NCI-H1930 (cell line): ENCODE measurements at regions not wholly inside any gene's neighbourhood (a gene's known extent, or its start where the extent isn't known, plus 50 kb on each side); places are given as distances from the start of the nearest gene placed in this dataset.

Experiments used
- DNase-seq, 2 experiments: peaks; one replicate each; lab custom pipeline; 2025; lab: John Stamatoyannopoulos, UW

DNA sequence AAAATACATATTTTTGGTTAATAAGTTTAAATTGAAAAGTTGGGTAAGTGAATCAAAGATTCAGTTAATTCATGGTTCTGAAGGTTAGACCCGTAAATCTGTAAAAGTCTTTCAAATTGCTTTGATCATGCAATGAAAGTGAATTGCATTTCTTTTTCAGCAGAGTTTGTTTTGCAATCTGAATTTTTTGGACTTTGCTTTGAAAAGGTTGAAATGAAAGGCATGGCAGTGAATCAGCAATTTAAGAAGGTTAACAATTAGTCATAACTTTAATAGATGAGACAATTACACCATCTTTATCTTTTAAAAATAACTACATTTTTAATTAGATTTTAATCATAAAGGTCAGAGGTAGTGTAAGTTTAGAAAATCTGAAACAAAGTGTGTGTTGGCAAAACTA is 310.9 kb upstream of the KCNJ16 start:
- DNase-seq, result no peak

DNA sequence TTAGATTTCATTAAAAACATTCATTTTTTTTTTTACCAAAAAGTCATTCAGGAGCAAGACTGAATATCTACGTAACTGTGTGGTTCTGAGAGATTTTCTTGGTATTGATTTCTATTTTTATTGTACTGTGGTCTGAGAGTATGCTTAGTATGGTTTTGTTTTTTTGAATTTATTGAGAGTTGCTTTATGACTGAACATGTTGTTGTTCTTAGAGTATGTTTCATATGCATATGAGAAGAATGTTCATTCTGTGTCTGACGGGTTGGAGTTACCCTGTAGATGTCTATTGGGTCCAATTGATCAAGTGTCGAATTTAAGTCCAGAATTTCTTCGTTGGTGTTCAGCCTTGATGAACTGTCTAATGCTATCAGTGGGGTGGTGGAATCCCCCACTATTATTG is 306.0 kb upstream of the KCNJ16 start:
- DNase-seq, result no peak

DNA sequence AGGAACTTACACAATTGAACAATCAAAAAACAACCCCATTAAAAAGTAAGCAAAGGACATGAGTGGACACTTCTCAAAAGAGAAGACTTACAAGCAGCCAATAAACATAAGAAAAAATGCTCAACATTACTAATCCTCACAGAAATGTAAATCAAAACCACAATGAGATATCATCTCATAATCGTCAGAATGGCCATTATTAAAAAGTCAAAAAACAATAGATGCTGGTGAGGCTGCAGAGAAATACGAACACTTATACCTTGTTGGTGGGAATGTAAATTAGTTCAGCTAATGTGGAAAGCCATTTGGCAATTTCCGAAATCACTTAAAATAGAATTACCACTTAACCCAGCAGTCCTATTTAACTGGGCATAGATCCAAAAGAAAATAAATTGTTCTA is 301.9 kb upstream of the KCNJ16 start:
- DNase-seq, result no peak

DNA sequence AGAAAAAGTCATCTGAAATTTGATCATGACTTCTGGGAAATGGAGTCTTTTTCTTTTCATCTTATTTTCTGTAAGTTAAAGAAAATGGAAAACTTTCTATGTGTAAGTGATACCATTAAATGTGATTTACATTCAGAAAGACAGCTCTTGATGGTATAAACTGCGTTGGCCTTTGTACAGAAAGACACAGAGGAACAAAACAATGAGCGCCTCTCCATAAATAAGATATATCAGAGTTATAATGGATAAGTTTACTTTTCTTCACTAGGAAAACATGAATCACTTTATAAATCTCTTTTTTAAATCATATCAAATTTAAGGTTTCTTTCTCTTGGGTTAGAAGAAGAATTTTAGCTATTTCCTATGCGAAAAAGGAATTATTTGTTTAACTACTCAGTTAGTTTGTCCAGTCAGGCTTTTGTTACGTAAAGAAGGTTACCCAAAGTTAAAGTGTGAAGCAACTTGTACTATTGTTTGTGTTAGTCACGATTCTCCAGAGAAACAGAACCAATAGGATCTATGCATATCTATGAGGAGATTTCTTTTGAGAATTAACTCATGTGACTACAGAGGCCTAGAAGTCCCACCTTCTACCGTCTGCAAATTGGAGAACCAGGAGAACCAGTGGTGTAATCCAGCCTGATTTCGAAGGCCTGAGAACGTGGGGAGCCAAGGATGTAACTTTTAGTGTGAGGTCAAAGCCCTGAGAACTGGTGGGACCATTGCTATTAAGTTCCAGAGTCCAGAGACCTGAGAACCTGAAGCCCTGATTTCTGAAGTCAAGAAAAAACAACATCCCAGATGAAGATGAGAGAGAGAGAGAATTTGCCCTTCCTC is 295.4 kb upstream of the KCNJ16 start:
- DNase-seq, result no peak

DNA sequence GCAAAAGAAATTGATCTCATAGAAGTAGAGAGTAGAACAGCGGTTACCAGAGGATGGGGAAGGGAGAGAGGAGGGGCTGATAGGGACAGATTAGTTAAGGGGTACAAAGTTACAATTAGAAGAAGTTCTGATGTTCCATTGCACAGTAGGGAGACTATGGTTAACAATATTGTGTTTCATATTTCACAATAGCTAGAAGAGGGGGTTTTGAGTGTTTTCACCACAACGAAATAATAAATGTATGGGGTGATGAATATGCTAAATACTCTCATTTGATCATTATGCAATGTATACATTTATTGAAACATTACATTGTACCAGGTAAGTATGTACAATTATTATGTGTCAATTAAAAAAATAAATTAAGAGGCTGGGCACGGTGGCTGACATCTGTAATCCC is 291.2 kb upstream of the KCNJ16 start:
- no peak for DNase-seq

DNA sequence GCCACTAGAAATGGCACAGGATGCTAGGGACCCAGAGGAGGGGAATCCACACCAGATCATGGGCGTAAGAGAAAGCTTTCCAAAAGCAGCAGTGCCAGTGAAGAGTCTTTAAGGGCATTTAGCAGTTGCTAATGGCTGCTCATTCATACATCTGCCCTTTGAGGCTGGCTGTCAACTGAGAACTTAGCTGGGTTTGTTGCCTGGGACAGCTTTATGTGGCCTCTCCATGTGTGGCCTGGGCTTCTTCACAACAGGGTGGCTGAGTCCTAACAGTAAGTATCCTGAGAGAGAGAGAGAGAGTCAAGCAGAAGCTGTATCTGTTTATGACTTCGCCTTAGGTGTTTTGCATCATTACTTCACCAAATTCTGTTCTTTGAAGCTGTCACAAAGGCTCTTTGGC is 286.1 kb upstream of the KCNJ16 start:
- DNase-seq, result no peak

DNA sequence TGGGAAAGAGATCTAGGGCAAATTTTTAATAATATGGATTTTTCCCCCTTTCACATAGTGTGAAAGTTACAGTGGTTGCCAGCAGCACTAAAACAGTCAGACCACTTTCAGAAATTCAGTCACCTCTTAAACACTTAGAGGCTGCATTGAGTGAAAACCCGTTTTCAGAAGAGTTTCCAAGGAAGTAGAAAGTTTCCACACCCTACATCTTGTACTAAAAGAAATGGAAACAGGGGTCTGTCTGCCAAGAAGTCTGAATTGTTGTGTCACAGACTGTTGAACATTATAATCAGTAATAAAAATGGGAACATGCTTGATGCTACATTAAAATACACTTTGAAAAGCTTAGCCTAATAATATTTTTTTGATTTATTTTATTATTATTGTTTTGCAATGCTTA is 278.9 kb upstream of the KCNJ16 start:
- DNase-seq, result no peak

DNA sequence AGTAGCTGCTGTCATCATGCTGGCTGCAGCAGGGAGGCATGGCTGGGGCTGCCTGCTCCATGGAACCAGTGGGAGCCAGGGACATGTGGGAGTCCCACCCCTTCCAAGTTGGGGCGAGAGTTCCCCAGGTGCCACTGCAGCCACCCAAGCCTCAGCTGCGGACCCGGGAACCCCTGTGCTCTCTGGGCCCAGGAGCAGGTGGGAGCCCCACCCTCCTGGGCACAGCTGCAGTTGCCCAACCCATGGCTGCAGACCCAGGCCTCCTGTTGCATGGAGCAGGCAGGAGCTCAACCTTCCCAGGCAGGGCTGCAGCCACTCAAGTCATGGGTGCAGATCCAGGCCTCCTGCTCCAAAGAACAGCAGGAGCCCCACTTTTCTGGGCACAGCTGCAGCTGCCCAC is 274.2 kb upstream of the KCNJ16 start:
- DNase-seq, result no peak

DNA sequence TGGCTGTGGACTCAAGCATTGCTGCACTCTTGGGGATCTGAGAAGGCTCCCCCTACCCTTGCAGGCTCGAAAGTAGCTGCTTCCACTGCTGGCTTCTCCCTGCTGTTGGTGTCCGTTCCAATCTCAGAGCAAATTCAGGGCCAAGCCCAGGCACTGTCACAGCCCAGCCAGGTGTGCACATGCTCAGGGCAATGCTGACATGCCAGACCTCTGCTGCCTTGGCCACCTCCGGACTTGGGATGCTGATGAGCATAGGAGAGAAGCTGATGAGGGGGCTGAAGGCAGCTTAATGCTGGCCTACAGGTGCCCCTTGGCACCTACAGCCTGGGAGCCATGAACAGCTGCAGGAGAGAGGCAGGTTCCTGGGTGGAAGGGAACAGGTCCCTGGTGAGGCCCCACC is 273.7 kb upstream of the KCNJ16 start:
- DNase-seq, result no peak

DNA sequence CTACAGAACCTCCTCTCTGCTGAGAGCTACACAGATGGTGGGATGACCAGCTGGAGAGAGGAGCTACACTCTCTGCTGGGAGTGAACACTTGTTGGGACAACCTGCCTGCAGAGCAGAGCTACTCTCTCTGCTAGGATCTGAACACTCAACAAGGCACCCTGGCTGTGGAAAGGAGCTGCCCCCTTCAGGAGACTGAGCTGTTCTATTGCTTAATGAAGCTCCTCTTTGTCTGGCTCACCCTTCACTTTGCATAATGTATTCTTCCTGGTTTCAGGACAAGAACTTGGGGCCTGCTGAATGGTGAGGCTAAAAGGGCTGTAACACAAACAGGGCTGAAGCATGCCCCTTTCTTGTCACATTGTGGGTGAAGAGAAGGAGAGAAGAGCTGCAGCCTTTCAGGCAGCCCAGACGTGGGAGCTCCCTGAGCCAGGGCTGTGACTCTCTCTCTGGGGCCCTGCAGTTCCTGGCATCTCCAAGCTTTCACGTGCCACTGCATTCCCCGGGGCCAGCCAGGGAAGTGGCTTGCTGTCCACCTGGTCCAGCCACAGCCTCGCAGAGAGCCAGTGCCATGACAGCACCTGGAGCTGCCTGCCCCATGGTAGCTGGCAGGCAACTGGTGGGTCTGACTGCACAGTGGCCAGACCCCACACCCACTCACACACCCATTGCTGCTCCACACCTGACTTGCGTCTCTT is 272.8 kb upstream of the KCNJ16 start:
- DNase-seq, result no peak

DNA sequence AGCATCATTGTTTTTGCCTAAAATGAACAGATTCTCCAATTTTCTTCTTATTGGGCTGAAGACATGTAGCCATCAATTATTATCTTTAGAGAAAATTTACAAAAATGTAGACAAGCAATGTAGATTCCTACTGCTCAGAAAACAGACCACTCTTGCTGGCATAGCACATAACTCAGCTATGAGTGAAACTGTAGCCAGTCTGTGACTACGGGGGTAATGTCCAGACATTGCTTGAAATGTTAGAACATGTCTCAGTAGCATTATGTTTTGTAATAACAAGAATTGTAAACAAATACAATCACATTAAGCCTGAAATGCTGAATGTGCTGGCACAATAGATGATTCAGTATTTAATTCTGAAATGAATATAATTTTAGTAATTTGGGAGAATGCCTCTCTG is 265.7 kb upstream of the KCNJ16 start:
- no peak for DNase-seq

DNA sequence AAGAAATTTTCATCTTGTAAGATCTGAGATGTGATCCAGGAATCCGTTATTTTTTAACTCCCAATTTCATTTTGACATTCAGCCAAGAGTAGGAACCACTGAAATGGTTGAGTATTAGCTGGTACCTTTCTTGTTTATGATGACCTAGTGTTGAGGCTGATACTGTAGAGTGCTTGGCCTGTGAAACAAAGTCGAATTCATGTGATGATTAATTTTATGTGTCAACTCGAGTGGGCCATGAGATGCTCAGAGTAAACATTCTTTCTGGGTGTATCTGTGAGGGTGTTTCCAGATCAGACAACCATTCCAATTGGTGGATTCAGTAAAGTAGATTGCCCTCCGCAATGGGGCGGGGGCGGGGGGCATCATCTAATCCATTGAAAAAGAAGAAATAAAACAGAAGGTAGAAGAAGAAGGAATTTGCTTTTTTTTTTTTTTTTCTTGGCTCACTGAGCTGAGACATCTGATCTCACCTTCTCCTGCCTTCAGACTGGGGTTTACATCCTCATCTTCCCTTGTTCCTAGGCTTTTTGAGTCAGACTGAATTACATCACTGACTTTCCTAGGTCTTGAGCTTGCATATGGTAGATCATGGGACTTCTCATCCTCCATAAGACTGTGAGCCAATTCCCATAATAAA is 264.6 kb upstream of the KCNJ16 start:
- no peak for DNase-seq

DNA sequence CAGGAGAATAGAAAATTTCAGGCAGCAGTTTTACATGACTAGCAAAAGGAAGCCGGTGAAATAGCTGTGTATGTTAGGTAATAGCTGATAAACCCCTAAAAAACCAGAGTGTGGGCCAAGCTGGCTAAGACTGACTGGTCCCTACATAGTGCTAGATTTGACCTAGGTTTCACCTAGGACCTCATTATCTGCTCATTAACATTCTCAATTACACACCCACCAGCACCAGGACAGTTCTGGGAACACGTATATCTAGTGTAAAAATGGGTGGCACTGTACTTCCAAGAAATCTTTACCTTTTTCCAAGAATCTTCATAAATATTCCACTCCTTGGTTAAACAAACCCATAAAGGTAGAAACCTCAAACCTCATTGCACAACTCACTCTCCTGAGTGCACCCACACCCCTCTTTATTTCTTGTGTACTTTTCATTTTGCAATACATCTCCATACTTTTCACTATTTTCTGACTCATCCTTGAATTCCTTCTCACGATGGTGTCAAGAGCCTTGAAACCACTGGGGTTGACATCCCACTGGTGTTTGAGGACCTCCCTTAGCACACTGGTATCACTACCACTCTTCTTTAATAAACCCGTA is 262.7 kb upstream of the KCNJ16 start:
- no peak for DNase-seq

DNA sequence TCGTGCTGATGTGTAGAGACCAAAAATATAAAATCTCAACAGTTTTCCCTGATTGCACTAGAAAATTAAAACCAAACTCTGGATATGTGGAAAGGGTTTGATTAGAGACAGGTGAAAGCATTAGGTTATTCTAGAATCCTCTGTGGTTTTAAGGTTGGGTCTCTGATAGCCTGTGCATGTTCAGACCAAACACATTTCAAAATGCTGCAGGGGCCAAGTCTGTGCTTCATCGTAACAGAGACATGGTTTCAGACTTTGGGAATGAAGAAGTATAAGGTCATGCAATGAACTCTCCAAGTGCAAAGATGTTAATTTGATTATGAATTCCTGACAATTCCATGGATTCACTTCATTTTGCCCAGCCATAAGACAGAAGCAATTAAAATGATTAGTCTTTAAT is 261.0 kb upstream of the KCNJ16 start:
- DNase-seq, result no peak

DNA sequence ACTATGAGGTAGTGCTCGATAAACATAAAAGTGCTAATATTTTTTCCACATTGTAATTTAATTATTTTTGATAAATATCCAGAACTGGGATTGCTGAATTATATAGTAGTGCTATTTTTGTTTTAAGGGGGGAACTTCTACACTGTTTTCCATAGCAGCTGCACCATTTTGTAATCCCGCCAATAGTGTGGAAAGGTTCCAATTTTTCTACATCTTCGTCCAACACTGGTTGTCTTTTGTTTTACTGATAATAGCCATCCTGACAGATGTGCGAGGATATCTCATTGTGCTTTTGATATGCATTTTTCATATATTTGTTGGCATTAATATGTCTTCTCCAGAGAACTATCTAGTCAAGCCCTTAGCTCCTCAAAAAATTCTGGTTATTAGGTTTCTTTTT is 259.6 kb upstream of the KCNJ16 start:
- no peak for DNase-seq

DNA sequence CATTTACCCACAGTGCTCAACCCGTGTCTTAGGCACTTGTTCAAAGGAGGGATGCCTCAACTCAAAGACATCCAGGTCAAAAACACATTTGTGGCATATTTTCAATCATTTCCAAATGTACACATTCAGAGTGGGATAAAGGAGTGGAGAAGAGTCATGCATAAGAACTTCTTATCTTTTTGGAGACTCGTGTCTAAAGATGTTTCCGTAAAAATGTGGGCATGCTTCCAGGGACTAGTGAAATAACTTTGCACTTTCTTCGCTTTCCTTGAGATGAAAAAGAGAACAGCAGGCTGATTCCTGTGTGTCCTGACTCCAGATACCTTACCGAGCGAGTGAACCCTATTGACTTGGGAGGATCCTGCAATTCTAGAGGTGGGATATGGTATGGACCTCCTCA is 256.6 kb upstream of the KCNJ16 start:
- DNase-seq, result no peak

DNA sequence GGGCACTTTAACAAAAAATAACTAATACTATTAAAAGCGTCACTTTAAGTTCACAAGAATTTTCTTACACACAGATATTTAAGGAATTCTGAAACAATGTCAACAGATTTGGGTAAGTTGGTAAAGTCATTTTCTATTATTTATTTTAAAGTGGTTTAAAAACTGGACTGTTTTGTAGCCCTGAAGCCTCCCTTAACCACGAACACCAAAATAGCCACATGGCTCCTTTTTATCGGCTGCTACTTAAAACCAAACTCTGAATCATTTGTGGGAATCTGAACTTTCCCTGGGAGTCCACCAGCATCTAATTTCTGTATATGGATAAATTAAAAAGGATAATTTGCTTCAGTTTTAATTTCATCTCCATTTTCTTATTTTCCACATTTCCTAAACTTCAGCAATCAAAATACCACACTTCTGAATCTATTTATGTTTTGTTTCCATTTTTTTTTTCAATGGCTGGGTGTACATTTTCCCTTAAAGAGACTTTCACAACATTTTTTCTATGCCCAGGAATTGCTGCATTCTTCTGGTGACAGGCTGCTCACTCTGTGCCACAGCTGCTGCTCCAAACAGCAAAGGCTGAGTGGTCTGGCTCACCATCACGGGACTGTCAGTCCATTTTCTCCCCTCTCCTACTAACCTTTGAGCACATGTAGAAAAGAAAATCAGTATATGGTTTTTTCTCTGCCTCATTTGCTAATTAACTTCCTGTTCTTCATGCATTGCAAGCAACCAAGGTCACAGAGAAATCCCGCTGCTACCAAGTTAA is 255.5 kb upstream of the KCNJ16 start:
- DNase-seq, result no peak

DNA sequence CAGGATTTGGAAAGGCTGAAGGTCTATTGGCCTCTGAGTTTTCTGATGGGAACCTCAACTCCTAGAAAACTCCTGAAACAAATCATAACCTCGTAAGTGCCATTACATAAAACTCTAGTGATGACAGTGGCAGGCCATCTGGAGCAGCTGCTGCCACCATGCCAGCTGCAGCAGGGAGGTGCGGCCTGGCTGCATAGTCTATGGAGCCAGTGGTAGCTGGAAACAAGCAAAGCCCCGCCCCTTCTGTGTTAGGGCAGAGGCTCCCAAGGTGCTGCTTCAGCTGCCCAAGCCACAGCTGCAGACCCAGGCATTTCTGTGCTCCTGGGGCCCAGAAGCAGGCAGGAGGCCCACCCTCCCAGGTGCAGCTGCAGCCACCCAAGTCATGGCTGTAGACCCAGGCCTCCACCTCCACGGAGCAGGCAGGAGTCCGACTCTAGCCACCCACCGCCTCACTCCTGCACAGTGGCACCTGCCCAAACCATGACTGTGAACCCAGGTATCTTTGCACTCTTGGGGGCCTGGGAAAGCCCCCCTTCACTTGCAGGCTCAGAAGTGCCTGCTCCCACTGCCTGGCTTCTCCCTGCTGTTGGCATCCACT is 254.1 kb upstream of the KCNJ16 start:
- DNase-seq, result no peak

DNA sequence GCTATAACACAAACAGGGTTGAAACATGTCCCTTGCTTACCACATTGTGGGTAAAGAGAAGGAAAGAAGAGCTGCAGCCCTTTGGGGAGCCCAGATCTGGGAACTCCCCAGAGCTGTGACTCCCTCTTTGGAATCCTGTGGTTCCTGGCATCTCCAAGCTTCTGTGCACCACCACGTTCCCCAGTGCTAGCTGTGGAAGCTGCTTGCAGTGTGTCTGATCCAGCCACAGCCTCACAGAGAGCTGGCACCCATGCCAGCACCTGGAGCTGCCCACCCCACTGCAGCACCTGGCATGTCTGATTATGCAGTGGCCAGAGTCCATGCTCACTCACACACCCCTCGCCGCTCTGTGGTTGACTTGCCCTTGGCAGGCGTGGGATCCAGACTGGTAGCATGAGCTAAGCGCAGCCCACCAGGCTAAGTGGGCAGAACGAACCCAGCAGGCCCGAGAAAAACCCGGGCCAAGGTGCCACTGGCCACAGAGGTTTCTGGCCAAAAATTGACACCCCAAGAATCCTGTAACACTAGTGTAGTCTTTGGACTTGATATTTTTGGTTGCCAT is 252.6 kb upstream of the KCNJ16 start:
- no peak for DNase-seq

DNA sequence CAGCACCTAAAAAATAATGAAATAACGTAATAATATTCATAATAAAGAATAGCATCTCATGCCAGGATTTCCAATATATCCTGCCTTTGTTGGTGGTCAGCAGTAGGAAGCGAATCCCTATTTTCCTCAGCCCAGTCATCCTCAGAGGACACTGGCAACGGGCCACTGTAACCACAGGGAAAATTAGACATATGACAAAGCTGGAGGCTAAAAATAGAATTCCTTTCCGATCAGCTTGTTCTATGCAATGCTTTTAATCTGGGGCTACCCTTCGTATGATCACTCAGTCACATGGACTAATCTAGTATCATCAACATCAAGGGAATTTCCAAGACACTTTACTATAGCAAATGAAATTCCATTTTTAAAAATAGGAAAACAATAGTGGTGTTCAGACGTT is 246.9 kb upstream of the KCNJ16 start:
- DNase-seq, result no peak

DNA sequence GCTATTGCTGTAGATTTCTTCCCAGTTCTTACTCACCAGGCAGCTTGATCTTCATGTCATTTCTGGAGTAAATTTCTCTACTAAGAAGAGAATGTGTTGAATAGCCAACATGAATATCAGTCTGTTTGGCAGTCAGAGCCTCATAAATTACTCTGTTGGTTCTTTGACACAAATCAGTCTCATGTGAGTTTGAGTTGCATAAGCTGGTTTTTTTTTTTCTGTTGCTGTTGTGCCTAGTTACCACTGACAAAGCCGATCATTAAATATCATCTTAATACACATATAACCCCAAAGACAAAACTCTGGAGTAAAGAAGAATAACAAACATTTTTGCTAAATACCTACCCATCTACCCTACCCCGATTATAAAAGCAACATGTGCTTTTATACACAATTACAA is 240.5 kb upstream of the KCNJ16 start:
- DNase-seq, result no peak
